Sciatic nerve (tissue), 2 donors: ENCODE measurements at regions not wholly inside any gene's neighbourhood (a gene's known extent, or its start where the extent isn't known, plus 50 kb on each side); places are given as distances from the start of the nearest gene placed in this dataset.

Experiments used
- ATAC-seq: fragments of 200-7000 bp; cut with Tn5 transposase; one replicate; pipeline ENCODE4 v1.9.1; 2020; ENCODE audit warnings: mild to moderate bottlenecking, moderate library complexity
- DNase-seq: peaks from one replicate; pipeline ENCODE4 v3.0.0-alpha.2; 2020; ENCODE audit warnings: low spot score
- intact Hi-C: fragments of 100-400 bp; cut with DNase I; formaldehyde crosslinking; loops from one replicate; pipeline ENCODE4 v1.14.2; 2022
- donor health status: DM: no; HTN: no; CAD: no.
- donor health status: DM: no; HTN: no; CAD: no.

DNA sequence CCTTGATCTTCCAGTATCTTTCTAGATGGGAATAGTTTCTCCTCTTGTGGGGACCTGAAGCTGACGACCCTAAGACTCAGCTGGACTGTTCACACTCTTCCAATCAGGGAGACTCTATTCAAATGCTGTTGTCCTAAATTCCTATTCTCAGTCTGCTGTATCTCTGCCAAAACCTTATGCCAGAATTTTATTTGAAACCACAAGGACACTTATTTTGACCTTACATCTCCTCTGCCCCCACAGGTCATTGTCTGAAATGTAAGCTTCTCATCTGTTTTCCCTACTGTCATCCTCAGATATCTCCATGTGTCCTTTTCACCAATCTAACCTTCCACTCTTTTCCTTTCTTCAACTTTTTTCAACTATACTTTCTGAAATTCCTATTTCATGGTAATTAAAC is 289.5 kb upstream of the SGK1 start:
- intact Hi-C loops = no loop called here
- no peak for DNase-seq
- ATAC-seq = no peak

DNA sequence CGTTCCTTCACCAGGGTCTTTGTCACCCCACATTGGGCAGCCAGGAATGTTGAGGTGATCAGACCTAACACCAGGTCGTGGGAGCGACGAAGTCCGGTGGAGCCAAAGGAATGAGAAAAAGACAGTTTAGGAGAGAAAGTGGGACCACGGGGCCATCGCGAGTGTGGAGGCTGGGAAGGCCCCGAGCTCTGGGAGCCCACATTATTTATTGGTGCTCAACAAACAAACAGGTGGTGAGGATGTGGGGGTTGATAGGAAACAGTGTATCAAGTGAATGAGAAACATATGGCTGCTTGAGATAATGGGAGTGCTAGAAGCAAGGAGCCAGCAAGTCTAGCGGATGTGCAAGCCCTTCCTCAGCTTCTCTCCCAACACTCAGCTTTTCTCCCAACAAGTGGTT is 287.1 kb upstream of the SGK1 start:
- intact Hi-C loops = no loop called here
- DNase-seq = no peak
- ATAC-seq = no peak

DNA sequence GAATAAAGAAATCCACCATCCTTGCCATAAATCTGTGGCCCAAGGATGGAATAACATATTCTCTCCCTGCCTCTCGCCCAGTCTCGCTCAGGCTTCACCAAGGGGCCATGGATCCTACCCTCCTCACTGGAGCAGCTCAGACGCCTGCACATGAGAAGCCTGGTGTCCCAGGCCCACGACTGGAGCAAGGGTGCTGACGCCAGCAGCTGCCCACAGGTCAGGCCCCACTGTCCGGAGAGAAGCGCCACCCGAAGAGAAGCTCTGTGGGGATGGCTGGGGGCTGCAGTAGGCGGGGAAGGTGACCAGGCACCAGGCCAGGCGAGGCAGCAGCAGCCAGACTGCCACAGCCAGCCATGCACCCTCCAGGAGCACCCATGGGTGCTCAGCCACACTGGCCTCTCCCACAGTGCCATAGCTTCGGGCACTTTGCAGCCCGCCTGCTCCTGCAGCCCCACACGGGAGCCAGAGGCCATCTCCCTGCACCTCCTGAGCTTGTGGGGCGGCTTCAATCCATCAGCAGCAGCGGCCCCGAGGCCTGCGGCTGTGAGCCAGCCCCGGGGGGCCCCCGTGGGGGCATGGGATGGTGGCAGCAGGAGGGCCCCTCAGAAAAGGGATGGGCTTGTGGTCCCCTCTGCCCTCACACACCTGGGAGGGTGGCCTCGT is 286.2 kb upstream of the SGK1 start:
- ATAC-seq = peak; percentile 24
- intact Hi-C loops = no loop called here
- no peak for DNase-seq

DNA sequence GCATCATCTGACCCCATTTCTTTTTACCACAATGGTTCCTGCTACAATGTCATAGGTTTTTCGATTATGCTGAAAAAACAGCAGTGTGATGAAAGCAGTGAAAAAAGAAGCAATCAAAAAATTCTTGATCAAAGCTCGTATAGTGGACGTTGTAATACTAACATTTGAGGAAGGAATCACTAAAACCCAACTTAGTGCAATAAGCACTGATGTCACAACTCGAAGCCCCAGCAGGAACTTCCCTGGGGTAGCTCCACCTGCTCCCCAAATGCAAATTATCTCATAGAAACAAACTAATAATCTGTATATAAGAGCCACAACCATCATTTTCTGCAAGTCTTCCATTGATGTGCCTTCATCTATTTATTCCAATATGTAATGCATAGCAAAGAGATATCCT is 285.6 kb upstream of the SGK1 start:
- intact Hi-C loops = no loop called here
- ATAC-seq = no peak
- no peak for DNase-seq

DNA sequence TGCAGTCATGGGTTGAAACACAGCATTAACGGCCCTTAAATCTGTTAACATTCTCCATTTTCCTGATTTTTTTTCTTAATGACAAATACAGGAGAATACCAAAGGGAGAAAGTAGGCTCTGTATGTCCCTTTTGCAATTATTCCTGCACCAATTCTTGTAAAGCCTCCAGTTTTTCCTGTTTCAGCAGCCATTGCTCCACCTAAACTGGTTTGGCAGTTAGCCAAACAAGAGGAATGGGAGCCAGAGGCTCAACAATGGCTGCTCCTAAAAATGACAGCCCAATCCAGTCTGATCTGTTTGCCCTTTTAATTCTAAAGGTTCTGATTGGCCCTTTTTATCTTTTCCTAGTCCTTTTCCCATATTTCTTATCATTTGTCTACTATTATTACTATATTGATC is 284.2 kb upstream of the SGK1 start:
- intact Hi-C loops = no loop called here
- DNase-seq = no peak
- ATAC-seq = no peak

DNA sequence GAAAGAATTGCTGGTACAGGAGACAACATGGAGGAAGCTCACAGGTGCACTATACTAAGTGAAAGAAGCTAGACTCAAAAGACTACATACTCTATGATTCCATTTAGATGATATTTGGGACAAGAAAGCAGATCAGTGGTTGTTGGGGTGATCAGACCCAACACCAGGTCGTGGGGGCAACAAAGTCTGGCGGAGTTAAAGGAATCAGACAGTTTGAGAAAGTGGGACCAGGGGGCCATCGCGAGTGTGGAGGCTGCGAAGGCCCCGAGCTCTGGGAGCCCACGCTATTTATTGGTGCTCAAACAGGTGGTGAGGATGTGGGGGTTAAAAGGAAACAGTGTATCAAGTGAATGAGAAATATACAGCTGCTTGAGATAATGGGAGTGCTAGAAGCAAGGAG is 282.8 kb upstream of the SGK1 start:
- ATAC-seq (no peak), DNase-seq (no peak)
- intact Hi-C loops = no loop called here

DNA sequence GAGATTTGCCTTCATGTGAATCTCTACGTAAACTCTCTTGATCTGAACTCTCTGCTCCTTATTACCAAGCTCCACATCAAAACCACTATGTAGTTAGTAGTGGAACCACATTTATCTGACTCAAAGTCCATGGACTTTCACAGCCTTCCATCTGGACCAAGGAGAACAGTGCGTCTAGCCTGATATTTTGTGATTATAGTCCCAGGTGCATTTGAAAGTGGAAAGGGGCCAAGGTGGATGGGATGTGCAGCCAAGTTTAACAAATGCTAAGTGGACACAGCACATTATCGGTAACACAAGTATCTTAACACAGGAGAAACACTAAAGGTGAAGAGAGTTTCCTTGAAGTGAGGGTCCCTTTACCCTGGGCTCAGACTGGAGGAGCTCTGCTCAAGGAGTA is 281.2 kb upstream of the SGK1 start:
- DNase-seq (no peak), ATAC-seq (no peak)
- intact Hi-C loops = no loop called here

DNA sequence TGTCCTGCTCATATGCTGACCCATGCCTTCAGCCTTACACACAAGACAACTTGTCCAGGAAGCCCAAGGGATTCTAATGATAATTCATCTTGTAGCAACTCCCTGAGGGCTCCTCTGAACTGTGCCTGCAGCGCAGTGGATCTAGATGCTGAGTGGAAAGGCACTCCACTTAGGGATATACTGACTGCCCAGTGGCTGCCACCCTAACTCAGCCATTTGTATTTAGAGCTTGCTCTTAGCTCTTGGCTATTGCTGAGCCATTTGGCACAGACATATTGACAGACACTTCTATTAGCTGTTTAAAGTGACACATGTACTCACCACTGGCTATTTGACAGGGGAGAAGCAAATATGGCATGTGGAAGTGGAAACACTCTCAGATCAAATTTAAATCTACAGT is 278.3 kb upstream of the SGK1 start:
- DNase-seq (no peak), ATAC-seq (no peak)
- intact Hi-C loops = no loop called here

DNA sequence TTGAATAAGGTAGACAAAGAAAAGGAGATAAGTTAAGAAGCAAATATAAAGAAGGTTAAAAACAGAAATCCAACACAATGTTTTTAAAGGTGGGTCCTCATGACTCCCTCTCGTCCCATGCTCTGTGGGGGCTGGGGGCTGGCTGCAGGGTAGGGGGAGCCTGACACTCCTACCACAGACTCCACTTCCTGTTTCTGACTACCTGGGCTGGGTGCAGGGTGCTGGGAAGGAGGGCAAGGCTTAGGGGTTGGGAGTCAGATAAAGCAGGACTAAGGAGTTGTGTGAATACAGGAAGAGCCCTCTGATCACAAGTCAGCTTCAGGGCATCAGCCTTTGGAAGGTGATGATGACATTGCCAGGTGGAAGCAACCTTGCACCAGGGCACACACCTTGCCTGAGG is 277.0 kb upstream of the SGK1 start:
- DNase-seq (no peak), ATAC-seq (no peak)
- intact Hi-C loops = no loop called here

DNA sequence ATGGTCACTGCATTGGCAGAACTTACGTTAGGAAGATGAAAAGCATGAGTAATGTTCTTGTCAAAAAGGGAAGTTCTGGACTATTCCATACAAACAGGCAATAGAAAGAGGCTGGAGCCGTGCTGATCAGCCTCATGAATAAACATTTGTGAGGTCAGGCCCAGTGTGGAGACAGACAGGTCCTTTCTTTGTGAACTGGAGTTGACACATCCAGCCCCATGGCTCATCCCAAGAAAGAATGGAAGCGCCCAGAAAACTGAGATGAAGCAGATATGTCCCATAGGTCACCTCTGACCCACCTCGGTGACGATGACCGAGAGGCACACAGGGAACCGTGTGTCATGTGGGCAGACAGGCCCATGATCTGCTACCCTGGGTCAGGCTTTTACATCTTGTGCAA is 276.0 kb upstream of the SGK1 start:
- ATAC-seq = no peak

DNA sequence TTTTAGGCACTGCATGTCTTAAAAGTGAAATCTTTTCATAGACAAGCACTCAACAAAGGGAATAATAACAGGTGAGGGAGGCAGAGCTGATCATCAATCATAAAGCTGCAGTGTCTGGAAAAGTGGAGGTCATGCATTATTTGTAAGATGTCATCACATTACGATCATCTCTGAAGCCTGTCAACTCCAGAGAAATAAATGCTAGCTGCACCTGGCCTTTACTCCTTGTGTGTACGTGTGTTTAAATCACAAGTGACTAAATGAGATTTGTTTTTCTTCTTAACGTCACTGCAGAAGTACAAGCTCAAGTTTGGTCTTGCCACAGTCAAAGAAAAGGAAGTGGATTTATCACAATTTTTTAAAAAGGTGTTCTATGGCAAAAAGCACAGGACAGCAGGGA is 275.5 kb upstream of the SGK1 start:
- DNase-seq = no peak
- intact Hi-C loops = no loop called here
- no peak for ATAC-seq

More for the DNA sequence above, 276.0 kb upstream of the SGK1 start:
- DNase-seq = no peak
- intact Hi-C loops = no loop called here

DNA sequence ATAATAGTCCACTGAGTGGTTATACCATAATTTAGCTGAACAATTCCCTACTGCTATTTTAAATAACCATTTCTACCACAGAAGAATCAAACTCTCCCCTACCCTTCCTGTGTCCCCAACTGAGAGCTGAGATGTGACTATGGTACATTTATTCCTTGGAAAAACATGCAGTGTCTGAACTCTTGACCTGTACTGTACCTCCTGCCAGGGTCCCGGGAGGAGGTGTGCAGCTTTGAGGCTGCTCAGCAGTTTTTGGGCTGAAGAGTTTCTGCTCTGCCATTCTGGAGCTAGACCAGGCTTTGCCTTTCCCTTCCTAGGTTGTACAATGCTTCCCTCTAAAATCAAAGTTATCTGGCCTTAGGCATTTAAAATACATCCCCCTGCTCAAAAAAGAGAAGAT is 275.1 kb upstream of the SGK1 start:
- no peak for DNase-seq
- intact Hi-C loops = no loop called here
- ATAC-seq = no peak

DNA sequence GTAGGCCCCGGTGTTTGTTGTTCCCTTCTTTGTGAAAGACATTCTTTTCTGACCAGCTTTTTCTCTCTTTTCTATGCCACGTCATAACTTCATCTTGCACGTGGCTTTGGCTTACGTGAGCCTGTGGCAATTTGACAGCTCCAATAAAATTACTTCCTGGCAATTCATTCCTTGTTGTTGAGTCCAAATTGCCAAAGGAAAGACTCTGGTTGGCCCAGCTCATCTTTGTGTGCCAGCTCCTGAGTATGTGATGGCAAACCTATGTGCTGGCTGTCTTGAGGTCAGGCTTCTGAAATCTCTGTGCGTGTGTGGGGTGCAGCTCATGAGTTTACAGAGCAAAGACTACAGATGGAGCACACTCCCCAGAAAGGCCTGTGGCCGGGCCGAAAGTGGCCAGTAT is 272.5 kb upstream of the SGK1 start:
- DNase-seq (no peak), ATAC-seq (no peak)
- intact Hi-C loops = no loop called here

DNA sequence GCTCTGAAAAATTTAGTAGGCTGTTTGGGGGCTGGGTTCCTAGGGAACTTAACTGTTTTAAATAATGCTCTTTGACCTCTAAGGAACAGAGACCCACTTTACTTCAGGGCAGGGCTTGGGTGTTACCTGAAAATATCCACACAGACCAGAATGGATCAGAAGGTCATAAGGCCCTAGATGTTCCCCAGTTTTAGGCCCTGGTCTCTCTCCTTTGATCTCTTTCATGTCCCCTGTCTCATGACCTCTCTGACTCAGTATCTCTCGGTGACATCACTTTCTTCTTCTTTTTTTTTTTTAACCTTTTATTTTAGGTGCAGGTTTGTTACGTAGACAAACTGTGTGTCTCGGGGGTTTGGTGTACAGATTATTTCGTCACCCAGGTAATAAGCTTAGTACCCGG is 272.1 kb upstream of the SGK1 start:
- no peak for DNase-seq
- intact Hi-C loops = no loop called here
- no peak for ATAC-seq

DNA sequence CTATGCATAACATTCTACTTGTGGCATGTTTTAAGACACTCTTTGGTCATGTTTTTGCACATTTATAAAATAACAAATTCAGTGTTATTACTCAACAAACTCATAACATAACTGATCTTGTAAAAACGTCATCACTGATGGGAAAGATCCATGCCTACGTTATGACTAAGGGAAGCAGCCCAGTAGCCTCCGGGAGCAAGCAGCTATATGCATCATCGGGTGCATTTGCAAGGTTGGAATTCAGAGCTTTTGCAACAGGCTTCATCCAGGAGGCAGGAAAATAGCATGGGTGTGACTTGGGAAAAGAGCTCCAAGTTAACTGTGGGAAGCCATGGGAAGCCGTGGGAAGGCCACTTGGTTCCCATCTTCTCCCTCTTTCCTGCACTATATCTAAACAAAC is 271.6 kb upstream of the SGK1 start:
- ATAC-seq = no peak
- DNase-seq = no peak
- intact Hi-C loops = no loop called here

DNA sequence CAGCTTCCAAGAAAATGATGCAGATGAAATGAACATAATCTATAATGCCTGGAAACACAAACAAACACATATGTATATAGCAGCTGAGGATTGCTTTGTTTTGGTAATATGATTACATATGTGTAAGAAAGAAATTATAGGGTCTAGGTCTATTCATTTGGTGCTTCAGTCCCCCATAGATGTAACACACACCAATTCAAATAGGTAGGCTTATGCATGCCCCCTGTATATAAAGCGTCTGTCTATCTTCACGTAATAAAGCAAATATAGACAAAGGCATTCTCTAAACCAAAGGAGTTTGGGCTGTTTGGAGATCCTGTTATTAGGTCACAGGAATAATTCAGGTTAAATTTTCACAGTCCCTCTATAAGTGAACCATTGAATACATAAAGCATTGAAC is 270.4 kb upstream of the SGK1 start:
- ATAC-seq = no peak
- intact Hi-C loops = no loop called here

DNA sequence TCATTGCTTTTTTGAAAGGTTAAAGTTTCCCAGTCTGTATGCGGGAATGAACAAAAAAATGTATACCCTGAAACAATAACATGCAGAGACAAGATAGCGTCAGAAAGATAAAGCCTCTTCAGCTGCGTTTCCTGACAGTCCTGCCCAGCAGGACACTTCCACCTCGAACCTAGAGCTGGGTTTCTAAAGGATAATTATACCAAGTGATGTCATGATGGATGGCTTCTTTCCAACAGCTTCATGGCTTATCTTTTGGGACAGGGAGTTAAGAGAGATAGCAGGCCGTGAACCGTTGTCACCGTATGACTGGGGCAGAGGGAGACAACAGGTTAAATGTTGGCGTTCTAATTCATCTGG is 267.6 kb upstream of the SGK1 start:
- DNase-seq = no peak
- intact Hi-C loops = no loop called here
- ATAC-seq = no peak

More for the DNA sequence above, 270.4 kb upstream of the SGK1 start:
- DNase-seq = no peak

DNA sequence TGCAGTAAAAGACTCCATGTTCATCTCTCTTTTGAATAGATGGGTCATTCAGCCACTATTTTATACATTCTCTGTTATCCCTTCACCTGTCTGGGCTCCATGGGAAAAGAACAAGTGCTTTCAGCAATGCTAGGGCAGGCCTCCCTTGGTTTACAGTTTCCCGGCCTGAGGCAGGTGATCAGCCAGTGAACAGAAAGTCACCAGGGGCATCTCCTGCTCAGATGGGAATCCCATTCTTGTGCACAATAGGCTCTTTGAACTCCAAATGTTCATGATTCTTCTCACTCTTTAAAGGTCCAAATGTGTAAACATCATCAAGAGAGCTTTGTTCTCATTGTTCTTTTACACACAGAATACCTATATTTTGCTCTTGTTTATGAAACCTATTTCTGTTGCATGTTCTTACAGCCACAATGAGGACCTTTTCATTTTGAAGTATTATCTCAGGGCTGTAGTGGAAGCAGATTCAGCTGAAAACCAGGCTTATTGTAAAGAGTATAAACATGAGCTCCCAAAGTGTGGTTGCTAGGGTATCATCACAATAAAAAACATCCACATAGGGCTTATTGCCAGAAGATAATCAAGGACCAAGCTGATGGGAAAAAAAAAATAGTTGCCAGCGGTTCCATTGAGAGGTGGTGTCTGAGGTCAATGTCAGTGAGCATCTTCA is 267.1 kb upstream of the SGK1 start:
- intact Hi-C loops = no loop called here
- no peak for ATAC-seq

DNA sequence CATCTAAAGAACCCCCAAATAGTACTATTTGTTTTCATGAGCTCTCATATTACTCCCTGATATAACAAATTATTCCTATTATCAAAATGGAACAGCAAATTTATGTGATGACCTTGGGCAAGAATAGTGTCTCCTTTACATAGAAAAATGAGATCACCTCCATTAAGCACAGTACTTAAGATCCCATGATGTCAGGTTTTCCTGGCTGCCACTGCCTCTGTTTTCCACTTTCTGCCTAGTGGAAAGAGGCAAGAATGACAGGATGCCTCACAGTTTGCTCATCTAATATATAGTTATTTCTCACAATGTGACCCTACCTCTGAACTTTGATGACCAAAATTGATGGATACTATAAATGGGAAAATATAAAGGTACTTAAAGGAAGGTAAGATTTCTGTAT is 260.1 kb upstream of the SGK1 start:
- no peak for DNase-seq
- intact Hi-C loops = no loop called here

More for the DNA sequence above, 267.1 kb upstream of the SGK1 start:
- no peak for DNase-seq

DNA sequence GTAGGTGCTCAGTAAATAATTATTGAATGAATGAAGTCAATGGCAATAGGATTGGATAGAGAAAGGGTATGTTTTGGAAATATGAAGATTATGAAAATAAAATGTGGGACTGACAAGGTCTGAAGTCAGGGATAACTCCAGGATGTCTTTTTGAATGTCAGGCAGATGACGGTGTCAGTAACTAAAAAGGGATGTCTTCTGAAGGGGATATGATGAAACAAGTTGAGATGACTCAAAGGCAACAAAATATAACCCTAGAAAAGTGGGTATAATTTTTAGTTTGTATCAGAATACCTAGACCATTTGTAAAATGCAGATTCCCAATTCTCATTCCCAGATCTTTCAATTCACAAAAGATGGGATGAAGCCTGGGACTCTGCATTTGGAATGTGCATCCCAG is 257.3 kb upstream of the SGK1 start:
- DNase-seq = no peak
- intact Hi-C loops = no loop called here
- ATAC-seq = no peak

More for the DNA sequence above, 260.1 kb upstream of the SGK1 start:
- ATAC-seq = no peak

DNA sequence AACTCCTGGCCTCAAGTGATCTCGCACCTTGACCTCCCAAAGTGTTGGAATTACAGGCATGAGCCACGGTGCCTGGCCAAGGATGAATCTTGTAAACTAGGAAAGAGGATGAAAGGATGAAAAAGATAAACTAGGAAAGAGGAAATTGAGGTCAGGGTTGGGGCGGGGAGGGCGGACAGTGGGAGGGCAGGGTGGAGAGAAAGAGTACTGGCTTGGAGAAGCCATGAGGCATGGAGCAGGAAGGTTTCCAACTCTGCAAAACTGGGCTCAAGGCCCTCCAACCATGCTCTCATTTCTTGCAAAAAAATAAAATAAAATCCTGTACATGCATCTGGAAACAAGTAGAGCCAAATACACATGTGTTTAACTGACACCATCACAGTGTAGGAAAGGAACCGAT is 256.6 kb upstream of the SGK1 start:
- ATAC-seq (no peak), DNase-seq (no peak)
- intact Hi-C loops = no loop called here
